Neural cell (in vitro differentiated cells): ENCODE measurements at regions not wholly inside any gene's neighbourhood (a gene's known extent, or its start where the extent isn't known, plus 50 kb on each side); places are given as distances from the start of the nearest gene placed in this dataset.

Source experiments
- H2AFZ ChIP-seq: fragments of 200-600, 300-800 bp; sonication (generic), shearing (Covaris generic); 2 replicates; pipeline ENCODE4 v1.6.0; 2014; ENCODE audit warnings: low read depth, mild to moderate bottlenecking, antibody characterized with exemption, low read length, moderate library complexity
- H3F3A ChIP-seq: fragments of 200-600 bp; shearing (Covaris generic); 2 replicates; pipeline ENCODE4 v1.6.1; 2016; ENCODE audit warnings: mild to moderate bottlenecking, moderate library complexity, mixed read lengths, antibody characterized with exemption, low read length; ENCODE audit not compliant: insufficient read depth, poor library complexity, severe bottlenecking
- H3K27ac ChIP-seq: fragments of 200-600, 300-800 bp; sonication (generic), shearing (Covaris generic); 2 replicates; pipeline ENCODE4 v1.5.1; 2014; ENCODE audit warnings: mild to moderate bottlenecking, low read length, moderate library complexity
- H3K27me3 ChIP-seq: fragments of 300-800, 200-600 bp; sonication (generic), shearing (Covaris generic); 2 replicates; pipeline ENCODE4 v1.6.0; 2014; ENCODE audit warnings: mild to moderate bottlenecking, low read depth, low read length, moderate library complexity; ENCODE audit not compliant: insufficient read depth
- H3K36me3 ChIP-seq: fragments of 300-800, 200-600 bp; sonication (generic), shearing (Covaris generic); 2 replicates; pipeline ENCODE4 v1.5.1; 2014; ENCODE audit warnings: mild to moderate bottlenecking, antibody characterized with exemption, low read length, moderate library complexity; ENCODE audit not compliant: insufficient read depth
- H3K4me2 ChIP-seq: fragments of 300-800, 200-600 bp; sonication (generic), shearing (Covaris generic); 2 replicates; pipeline ENCODE4 v1.6.0; 2014; ENCODE audit warnings: mild to moderate bottlenecking, low read length
- H3K4me3 ChIP-seq: fragments of 300-800, 200-600 bp; sonication (generic), shearing (Covaris generic); 2 replicates; pipeline ENCODE4 v1.5.1; 2014; ENCODE audit warnings: mild to moderate bottlenecking, low read length, moderate library complexity
- H3K79me2 ChIP-seq: fragments of 200-600 bp; shearing (Covaris generic); replicated peaks from 2 replicates; pipeline ENCODE4 v1.6.0; 2014; ENCODE audit warnings: mild to moderate bottlenecking, low read length, moderate library complexity; ENCODE audit not compliant: insufficient read depth
- H3K9ac ChIP-seq: fragments of 300-800, 200-600 bp; sonication (generic), shearing (Covaris generic); 2 replicates; pipeline ENCODE4 v1.6.1; 2016; ENCODE audit warnings: mild to moderate bottlenecking, low read length, mixed read lengths
- H3K9me2 ChIP-seq: fragments of 200-600 bp; shearing (Covaris generic); 2 replicates; pipeline ENCODE4 v1.6.1; 2016; ENCODE audit warnings: mild to moderate bottlenecking, low read length, mixed read lengths; ENCODE audit not compliant: insufficient read depth
- H3K9me3 ChIP-seq: fragments of 200-600, 300-800 bp; sonication (generic), shearing (Covaris generic); 2 replicates; pipeline ENCODE4 v1.6.1; 2016; ENCODE audit warnings: mild to moderate bottlenecking, mixed run types, low read length, moderate library complexity, mixed read lengths
- H4K20me1 ChIP-seq: fragments of 200-600 bp; shearing (Covaris generic); 2 replicates; pipeline ENCODE4 v1.6.1; 2016; ENCODE audit warnings: mild to moderate bottlenecking, mixed run types; ENCODE audit not compliant: insufficient read depth
- CTCF ChIP-seq: fragments of 450-650 bp; IDR thresholded peaks from 2 replicates; pipeline ENCODE4 v1.5.1; 2014; ENCODE audit warnings: antibody characterized with exemption, mild to moderate bottlenecking, moderate library complexity; ENCODE audit not compliant: poor library complexity, severe bottlenecking
- EP300 ChIP-seq: fragments of 450-650 bp; conservative IDR thresholded peaks from 2 replicates; pipeline ENCODE4 v1.6.1; 2014; ENCODE audit warnings: antibody characterized with exemption, mild to moderate bottlenecking, moderate library complexity; ENCODE audit not compliant: poor library complexity, severe bottlenecking
- EZH2 ChIP-seq: fragments of 200-600, 300-800 bp; shearing (Covaris generic), sonication (generic); IDR thresholded peaks from 2 replicates; pipeline ENCODE4 v1.6.1; 2014; ENCODE audit warnings: antibody characterized with exemption, low read length, borderline replicate concordance, mild to moderate bottlenecking; ENCODE audit not compliant: insufficient read depth, poor library complexity, severe bottlenecking
- MXI1 ChIP-seq: fragments of 450-650 bp; conservative IDR thresholded peaks from 2 replicates; pipeline ENCODE4 v1.6.1; 2014; ENCODE audit warnings: antibody characterized with exemption, mild to moderate bottlenecking; ENCODE audit not compliant: poor library complexity, severe bottlenecking
- POLR2AphosphoS5 ChIP-seq: IDR thresholded peaks from 2 replicates; pipeline ENCODE4 v1.6.1; 2012
- RAD21 ChIP-seq: fragments of 450-650 bp; conservative IDR thresholded peaks from 2 replicates; pipeline ENCODE4 v1.6.1; 2014; ENCODE audit warnings: antibody characterized with exemption, mild to moderate bottlenecking, moderate library complexity
- REST ChIP-seq: IDR thresholded peaks from 2 replicates; pipeline ENCODE4 v1.6.1; 2012; ENCODE audit warnings: borderline replicate concordance
- SMC3 ChIP-seq: fragments of 450-650 bp; conservative IDR thresholded peaks from 2 replicates; pipeline ENCODE4 v1.6.1; 2014; ENCODE audit warnings: antibody characterized with exemption, mild to moderate bottlenecking, moderate library complexity; ENCODE audit not compliant: poor library complexity
- TAF1 ChIP-seq: IDR thresholded peaks from 2 replicates; pipeline ENCODE4 v1.6.1; 2012; ENCODE audit warnings: low read depth

GRCh38 chr13:84044805-84045204 is 162.5 kb upstream of the SLITRK1 start:
- no peaks in the 10 kb centered on the region for H3K9me3 ChIP-seq
- no peak overlapping the region for H3K27ac ChIP-seq
- H3K9me2 ChIP-seq = no peaks in the 10 kb centered on the region
- H3K4me2 ChIP-seq = no peak overlapping the region
- H3K79me2 ChIP-seq = no peaks in the 10 kb centered on the region
- H2AFZ ChIP-seq = no peak overlapping the region
- H3K9ac ChIP-seq = no peak overlapping the region
- no peaks in the 10 kb centered on the region for H3K36me3 ChIP-seq
- H4K20me1 ChIP-seq = no peaks in the 10 kb centered on the region
- no peak overlapping the region for H3K4me3 ChIP-seq
- TF ChIP-seq RAD21 = no peak
- no peak for TF ChIP-seq CTCF
- TF ChIP-seq POLR2AphosphoS5 = no peak
- TF ChIP-seq REST = no peak
- TF ChIP-seq EP300 = no peak
- TF ChIP-seq TAF1 = no peak
- TF ChIP-seq SMC3 = no peak
- no peak for TF ChIP-seq EZH2
- no peak for TF ChIP-seq MXI1
- H3K27me3 ChIP-seq = no peaks in the 10 kb centered on the region
- no peaks in the 10 kb centered on the region for H3F3A ChIP-seq

GRCh38 chr13:84038001-84038400 is 155.7 kb upstream of the SLITRK1 start:
- H3K9ac ChIP-seq = no peak overlapping the region
- no peak overlapping the region for H3K4me3 ChIP-seq
- no peak overlapping the region for H3K4me2 ChIP-seq
- H3K36me3 ChIP-seq = no peaks in the 10 kb centered on the region
- H3K79me2 ChIP-seq = no peaks in the 10 kb centered on the region
- H3K9me2 ChIP-seq = no peaks in the 10 kb centered on the region
- no peaks in the 10 kb centered on the region for H3K9me3 ChIP-seq
- no peak overlapping the region for H3K27ac ChIP-seq
- TF ChIP-seq CTCF = no peak
- no peak for TF ChIP-seq EP300
- no peak for TF ChIP-seq TAF1
- no peak for TF ChIP-seq POLR2AphosphoS5
- no peak for TF ChIP-seq EZH2
- TF ChIP-seq REST = no peak
- TF ChIP-seq SMC3 = no peak
- TF ChIP-seq RAD21 = no peak
- no peak for TF ChIP-seq MXI1
- H3F3A ChIP-seq = no peaks in the 10 kb centered on the region
- no peak overlapping the region for H2AFZ ChIP-seq
- no peaks in the 10 kb centered on the region for H4K20me1 ChIP-seq
- H3K27me3 ChIP-seq = no peaks in the 10 kb centered on the region
